Pancreas (tissue), 10 donors: ENCODE measurements at regions not wholly inside any gene's neighbourhood (a gene's known extent, or its start where the extent isn't known, plus 50 kb on each side); places are given as distances from the start of the nearest gene placed in this dataset.
"Not testable (repeated sequence)": the region's sequence is repeated elsewhere in the genome, so short reads cannot be mapped to it uniquely, and the experiment has no call there.

ENCODE experiments used
- ATAC-seq, 4 donors: fragments of 200-7000 bp; cut with Tn5 transposase; one replicate each; pipeline versions ENCODE4 v1.8.0 to v1.9.1; 2020; ENCODE audit warnings: mild to moderate bottlenecking in 4 of 4, moderate library complexity in 4 of 4
- DNase-seq, 6 donors: peaks; one replicate each; pipeline ENCODE4 v3.0.0-alpha.2; 2020
- FAIRE-seq: peaks from 2 replicates; lab custom pipeline; 2012; peaks lifted over from hg19 to GRCh38; lab: Jason Lieb, UNC
- H3K27ac ChIP-seq, 4 donors: fragments of 200-600 bp; sonication (generic); 1 replicate in 3 of 4; 2 replicates in 1 of 4; pipeline versions ENCODE4 v1.5.0 to v1.8.0; 2020
- H3K27me3 ChIP-seq, 4 donors: fragments of 200-600 bp; one replicate each; pipeline ENCODE4 v1.8.0; 2021
- H3K36me3 ChIP-seq, 3 donors: fragments of 200-600 bp; sonication (generic) in 1 of 3; one replicate each; pipeline versions ENCODE4 v1.5.0 to v1.8.0; 2020 to 2021
- H3K4me1 ChIP-seq, 3 donors: fragments of 200-600 bp; one replicate each; pipeline ENCODE4 v1.8.0; 2021
- H3K4me3 ChIP-seq, 4 donors: fragments of 200-600 bp; sonication (generic) in 2 of 4; one replicate each; pipeline versions ENCODE4 v1.5.0 to v1.8.0; 2020 to 2021
- H3K9me3 ChIP-seq, 4 donors: fragments of 200-600 bp; one replicate each; pipeline ENCODE4 v1.8.0; 2021
- CTCF ChIP-seq, 4 donors: fragments of 200-600 bp; sonication (generic) in 3 of 4; IDR thresholded peaks; one replicate each; pipeline versions ENCODE4 v1.5.0 to v1.8.0; 2021; ENCODE audit warnings: antibody characterized with exemption in 4 of 4
- WGBS, 2 donors: extraction: QIAGEN DNeasy Blood & Tissue Kit; methylation state at CpG; one replicate each; pipeline ENCODE4 v1.1.7; 2013; 5-methylcytosine and 5-hydroxymethylcytosine counted together
- intact Hi-C, 3 donors: fragments of 100-400 bp; cut with DNase I; formaldehyde crosslinking; loops; one replicate each; pipeline versions ENCODE4 v1.11.1 to v1.14.2; 2022
- donor health status: healthy with polysubstance abuse.
- donor health status: DM: no; HTN: no; CAD: no; lungs with moderate emphysema.
- donor health status: DM: no; HTN: no; CAD: no.
- donor health status: control.
- donor health status: control.
- donor health status: Bipolar disorder and iron deficiency.
- donor health status: DM: yes; HTN: yes; CAD: no.
- donor health status: DM: no; HTN: no; CAD: no.
- donor health status: DM: no; HTN: no; CAD: no.
- donor health status: DM: yes; HTN: yes; CAD: no.

DNA sequence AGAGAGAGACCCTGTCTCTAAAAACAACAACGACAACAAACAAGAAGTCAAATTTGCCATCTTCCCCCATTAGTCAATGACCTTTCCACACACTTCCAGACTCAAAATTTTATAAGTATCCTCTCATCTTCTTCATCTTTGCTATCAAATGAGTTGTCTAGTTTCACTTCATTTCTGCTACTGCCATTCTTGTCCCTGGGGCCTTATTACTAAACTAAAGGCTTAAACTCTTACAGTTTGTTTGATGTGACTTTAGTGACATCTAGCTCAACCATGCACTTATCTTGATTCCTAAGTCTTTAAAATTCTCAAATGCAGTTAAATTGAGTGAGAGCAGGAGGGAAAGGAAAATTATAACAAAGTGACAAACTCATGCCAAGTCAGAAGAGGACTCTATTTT, 271.8 kb upstream of the GK2 start:
- FAIRE-seq, result no peak
- Histone ChIP-seq H3K4me1 (no peaks in the 10 kb centered on the region), H3K4me3 (no peak overlapping the region), H3K27me3 (no peaks in the 10 kb centered on the region), H3K27ac (no peak overlapping the region), H3K9me3 (no peaks in the 10 kb centered on the region), H3K36me3 (no peaks in the 10 kb centered on the region)
- no peak for ATAC-seq
- intact Hi-C loops, result no loop called here
- no peak for DNase-seq
- TF ChIP-seq CTCF (IDR thresholded peaks at IDR 0.05), result no peak
- WGBS, 2 donors, result 66 to 96% methylated on average over 1 of the region's 1 CpG

GRCh38 chr4:79678472-79679202, 270.6 kb upstream of the GK2 start:
- Histone ChIP-seq H3K36me3 (no peaks in the 10 kb centered on the region), H3K4me3 (no peak overlapping the region), H3K27me3 (no peaks in the 10 kb centered on the region), H3K27ac (no peak overlapping the region), H3K4me1 (no peaks in the 10 kb centered on the region), H3K9me3 (no peaks in the 10 kb centered on the region)
- ATAC-seq, result no peak
- intact Hi-C loops, result no loop called here
- 35 to 38% methylated on average over 4 of the region's 4 CpGs for WGBS, 2 donors
- FAIRE-seq, result no peak
- TF ChIP-seq CTCF (IDR thresholded peaks at IDR 0.05), result no peak
- DNase-seq, result no peak

- WGBS, 2 donors, result 62 to 72% methylated on average over 2 of the region's 2 CpGs
- DNase-seq, result no peak
- TF ChIP-seq CTCF (IDR thresholded peaks at IDR 0.05), result no peak
- intact Hi-C loops, result no loop called here
- Histone ChIP-seq H3K27me3 (no peaks in the 10 kb centered on the region), H3K36me3 (no peaks in the 10 kb centered on the region), H3K4me1 (no peaks in the 10 kb centered on the region), H3K9me3 (no peaks in the 10 kb centered on the region), H3K27ac (no peak overlapping the region), H3K4me3 (no peak overlapping the region)
- no peak for FAIRE-seq
- no peak for ATAC-seq
Measured at GRCh38 chr4:79676705-79677104, 268.7 kb upstream of the GK2 start.

DNA sequence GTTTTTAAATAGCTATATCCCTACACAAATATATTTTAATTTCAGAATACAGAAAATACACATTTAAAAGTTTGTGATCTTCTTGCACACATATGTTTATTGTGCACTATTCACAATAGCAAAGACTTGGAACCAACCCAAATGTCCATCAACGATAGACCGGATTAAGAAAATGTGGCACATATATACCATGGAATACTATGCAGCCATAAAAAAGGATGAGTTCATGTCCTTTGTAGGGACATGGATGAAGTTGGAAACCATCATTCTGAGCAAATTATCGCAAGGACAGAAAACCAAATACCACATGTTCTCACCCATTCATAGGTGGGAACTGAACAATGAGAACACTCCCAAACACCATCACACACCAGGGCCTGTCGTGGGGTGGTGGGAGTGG, 266.9 kb upstream of the GK2 start:
- H3K27ac ChIP-seq, H3K4me1 ChIP-seq, H3K27me3 ChIP-seq, H3K9me3 ChIP-seq, intact Hi-C loops, FAIRE-seq, DNase-seq, H3K36me3 ChIP-seq, ATAC-seq, H3K4me3 ChIP-seq: not testable (repeated sequence)
- WGBS, 2 donors, result 83 to 87% methylated on average over 4 of the region's 4 CpGs

DNA sequence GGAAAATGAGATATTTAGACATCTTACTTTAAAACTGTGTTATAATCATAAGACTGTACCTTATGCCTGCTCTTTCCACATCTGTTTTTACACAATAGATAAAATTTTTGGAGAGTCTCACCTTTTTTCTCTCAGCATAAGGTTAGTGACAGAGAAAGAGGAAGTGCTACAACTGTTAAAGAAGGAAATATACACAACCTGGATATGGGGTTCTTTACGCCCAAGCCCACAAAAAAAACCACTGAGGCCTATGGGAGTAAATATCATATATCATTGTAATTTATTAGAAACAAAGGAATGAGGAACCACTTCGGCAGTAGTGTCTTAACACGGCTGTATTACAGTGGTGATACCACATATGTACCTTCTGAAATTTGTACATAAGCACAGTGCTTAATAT, 265.9 kb upstream of the GK2 start:
- ATAC-seq, result no peak
- no peaks in the 10 kb centered on the region for H3K4me1 ChIP-seq
- no peaks in the 10 kb centered on the region for H3K9me3 ChIP-seq
- no peak overlapping the region for H3K27ac ChIP-seq
- H3K4me3 ChIP-seq, result no peak overlapping the region
- DNase-seq, result no peak
- TF ChIP-seq CTCF (IDR thresholded peaks at IDR 0.05), result no peak
- no peaks in the 10 kb centered on the region for H3K27me3 ChIP-seq
- no peak for FAIRE-seq
- no peaks in the 10 kb centered on the region for H3K36me3 ChIP-seq
- 79% methylated on average over 3 of the region's 3 CpGs for WGBS, 2 donors
- intact Hi-C loops, result no loop called here
